HepG2 (cell line): ENCODE measurements at regions not wholly inside any gene's neighbourhood (a gene's known extent, or its start where the extent isn't known, plus 50 kb on each side); places are given as distances from the start of the nearest gene placed in this dataset.

ENCODE experiments used
- ETV6 ChIP-seq: sonication (generic); formaldehyde crosslinking; conservative IDR thresholded peaks from 2 replicates; pipeline ENCODE4 v1.4.0; 2020; ENCODE audit warnings: missing genetic modification reagents
- HMGXB4 ChIP-seq, 2 experiments: sonication (generic) in 1 of 2; formaldehyde crosslinking in 1 of 2; IDR thresholded peaks; 2 replicates each; pipeline versions ENCODE4 v1.4.0 to v1.6.1; 2018 to 2020; ENCODE audit warnings: missing genetic modification reagents in 2 of 2, borderline replicate concordance in 1 of 2, low read depth in 1 of 2, mild to moderate bottlenecking in 1 of 2, missing biosample characterization in 1 of 2
- KDM4B ChIP-seq: sonication (generic); formaldehyde crosslinking; IDR thresholded peaks from 2 replicates; pipeline ENCODE4 v1.4.0; 2020; ENCODE audit warnings: missing genetic modification reagents
- REPIN1 ChIP-seq: sonication (generic); formaldehyde crosslinking; IDR thresholded peaks from 2 replicates; pipeline ENCODE4 v1.8.0; 2022; ENCODE audit warnings: missing genetic modification reagents, low read depth, mild to moderate bottlenecking, borderline replicate concordance
- TBL1XR1 ChIP-seq: fragments of 150-350 bp; IDR thresholded peaks from 2 replicates; pipeline ENCODE4 v1.6.1; 2014; ENCODE audit warnings: borderline replicate concordance, low read length; ENCODE audit not compliant: partially characterized antibody
- ZBTB10 ChIP-seq: sonication (generic); formaldehyde crosslinking; IDR thresholded peaks from 2 replicates; pipeline ENCODE4 v1.4.0; 2020; ENCODE audit warnings: missing genetic modification reagents, borderline replicate concordance
- ZFP37 ChIP-seq: sonication (generic); formaldehyde crosslinking; IDR thresholded peaks from 2 replicates; pipeline ENCODE4 v1.4.0; 2020; ENCODE audit warnings: missing genetic modification reagents, borderline replicate concordance
- ZKSCAN1 ChIP-seq: fragments of 150-350 bp; IDR thresholded peaks from 2 replicates; pipeline ENCODE4 v1.6.1; 2014; ENCODE audit warnings: low read length
- ZNF510 ChIP-seq: sonication (generic); formaldehyde crosslinking; IDR thresholded peaks from 2 replicates; pipeline ENCODE4 v1.4.0; 2020; ENCODE audit warnings: low read depth, mild to moderate bottlenecking, missing genetic modification reagents
- ZNF530 ChIP-seq: sonication (generic); formaldehyde crosslinking; IDR thresholded peaks from 2 replicates; pipeline ENCODE4 v1.5.0; 2020; ENCODE audit warnings: low read depth, mild to moderate bottlenecking, missing genetic modification reagents
- ZNF749 ChIP-seq: sonication (generic); formaldehyde crosslinking; IDR thresholded peaks from 2 replicates; pipeline ENCODE4 v1.8.0; 2022; ENCODE audit warnings: mild to moderate bottlenecking, missing genetic modification reagents, moderate library complexity, borderline replicate concordance
- ZNF878 ChIP-seq: sonication (generic); formaldehyde crosslinking; IDR thresholded peaks from 2 replicates; pipeline ENCODE4 v1.8.1; 2023; ENCODE audit warnings: mild to moderate bottlenecking, missing genetic modification reagents, moderate library complexity
- TF ChIP-seq, protein P1 (sequence below): sonication (generic); formaldehyde crosslinking; conservative IDR thresholded peaks from 2 replicates; pipeline ENCODE4 v1.8.0; 2022; ENCODE audit warnings: missing genetic modification reagents
- TF ChIP-seq, protein P2 (sequence below): sonication (generic); formaldehyde crosslinking; IDR thresholded peaks from 2 replicates; pipeline ENCODE4 v1.5.1; 2020; ENCODE audit warnings: mild to moderate bottlenecking, missing genetic modification reagents

- TF ChIP-seq, protein P1, sequence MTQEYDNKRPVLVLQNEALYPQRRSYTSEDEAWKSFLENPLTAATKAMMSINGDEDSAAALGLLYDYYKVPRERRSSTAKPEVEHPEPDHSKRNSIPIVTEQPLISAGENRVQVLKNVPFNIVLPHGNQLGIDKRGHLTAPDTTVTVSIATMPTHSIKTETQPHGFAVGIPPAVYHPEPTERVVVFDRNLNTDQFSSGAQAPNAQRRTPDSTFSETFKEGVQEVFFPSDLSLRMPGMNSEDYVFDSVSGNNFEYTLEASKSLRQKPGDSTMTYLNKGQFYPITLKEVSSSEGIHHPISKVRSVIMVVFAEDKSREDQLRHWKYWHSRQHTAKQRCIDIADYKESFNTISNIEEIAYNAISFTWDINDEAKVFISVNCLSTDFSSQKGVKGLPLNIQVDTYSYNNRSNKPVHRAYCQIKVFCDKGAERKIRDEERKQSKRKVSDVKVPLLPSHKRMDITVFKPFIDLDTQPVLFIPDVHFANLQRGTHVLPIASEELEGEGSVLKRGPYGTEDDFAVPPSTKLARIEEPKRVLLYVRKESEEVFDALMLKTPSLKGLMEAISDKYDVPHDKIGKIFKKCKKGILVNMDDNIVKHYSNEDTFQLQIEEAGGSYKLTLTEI, result no peak
- TF ChIP-seq ZNF510 (CRISPR knock-in tag), result 0 out of 2 replicates have a peak, but pooled peaks have one; percentile 17
- TF ChIP-seq TBL1XR1, result no peak
- TF ChIP-seq ZNF749 (CRISPR knock-in tag), result no peak
- TF ChIP-seq KDM4B (CRISPR knock-in tag), result no peak
- TF ChIP-seq HMGXB4 (CRISPR knock-in tag; IDR thresholded peaks at IDR 0.05; ENCODE audit: borderline replicate concordance in 1 of 2, low read depth in 1 of 2), result peak; percentile 27 to 44; a peak in 1 of 4 replicates
- TF ChIP-seq, protein P2, sequence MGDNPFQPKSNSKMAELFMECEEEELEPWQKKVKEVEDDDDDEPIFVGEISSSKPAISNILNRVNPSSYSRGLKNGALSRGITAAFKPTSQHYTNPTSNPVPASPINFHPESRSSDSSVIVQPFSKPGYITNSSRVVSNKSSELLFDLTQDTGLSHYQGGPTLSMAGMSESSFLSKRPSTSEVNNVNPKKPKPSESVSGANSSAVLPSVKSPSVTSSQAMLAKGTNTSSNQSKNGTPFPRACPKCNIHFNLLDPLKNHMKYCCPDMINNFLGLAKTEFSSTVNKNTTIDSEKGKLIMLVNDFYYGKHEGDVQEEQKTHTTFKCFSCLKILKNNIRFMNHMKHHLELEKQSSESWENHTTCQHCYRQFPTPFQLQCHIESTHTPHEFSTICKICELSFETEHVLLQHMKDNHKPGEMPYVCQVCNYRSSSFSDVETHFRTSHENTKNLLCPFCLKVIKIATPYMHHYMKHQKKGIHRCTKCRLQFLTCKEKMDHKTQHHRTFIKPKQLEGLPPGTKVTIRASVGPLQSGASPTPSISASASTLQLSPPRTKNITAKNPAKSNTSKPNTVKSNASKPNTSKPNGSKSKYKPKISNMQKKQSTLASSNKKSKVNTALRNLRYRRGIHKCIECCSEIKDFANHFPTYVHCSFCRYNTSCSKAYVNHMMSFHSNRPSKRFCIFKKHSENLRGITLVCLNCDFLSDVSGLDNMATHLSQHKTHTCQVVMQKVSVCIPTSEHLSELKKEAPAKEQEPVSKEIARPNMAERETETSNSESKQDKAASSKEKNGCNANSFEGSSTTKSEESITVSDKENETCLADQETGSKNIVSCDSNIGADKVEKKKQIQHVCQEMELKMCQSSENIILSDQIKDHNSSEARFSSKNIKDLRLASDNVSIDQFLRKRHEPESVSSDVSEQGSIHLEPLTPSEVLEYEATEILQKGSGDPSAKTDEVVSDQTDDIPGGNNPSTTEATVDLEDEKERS (CRISPR knock-in tag), result 0 out of 2 replicates have a peak, but pooled peaks have one; percentile 40
- 0 out of 2 replicates have a peak, but pooled peaks have one; percentile 15 for TF ChIP-seq ETV6 (CRISPR knock-in tag)
- TF ChIP-seq ZFP37 (CRISPR knock-in tag), result 0 out of 2 replicates have a peak, but pooled peaks have one; percentile 39
- no peak for TF ChIP-seq ZNF878 (CRISPR knock-in tag)
- TF ChIP-seq REPIN1 (CRISPR knock-in tag), result no peak
- no peak for TF ChIP-seq ZKSCAN1
- no peak for TF ChIP-seq ZNF530 (CRISPR knock-in tag)
- no peak for TF ChIP-seq ZBTB10
These were observed 97.1 kb upstream of the SELENOP start (continued) for GRCh38 chr5:42908509-42909488.
